ENCODE measurements at regions not wholly inside any gene's neighbourhood (a gene's known extent, or its start where the extent isn't known, plus 50 kb on each side); places are given as distances from the start of the nearest gene placed in this dataset.

- TF ChIP-seq RAD21 (IDR thresholded peaks at IDR 0.05; ENCODE audit: low read depth) (no peak), NFIC (IDR thresholded peaks at IDR 0.05) (no peak), EP300 (IDR thresholded peaks at IDR 0.05; ENCODE audit: borderline replicate concordance) (no peak), TCF12 (IDR thresholded peaks at IDR 0.05; ENCODE audit: low read depth) (no peak), FOXM1 (IDR thresholded peaks at IDR 0.05; ENCODE audit: borderline replicate concordance, low read depth) (no peak), CEBPB (IDR thresholded peaks at IDR 0.05) (no peak), TAF1 (IDR thresholded peaks at IDR 0.05; ENCODE audit: low read depth) (no peak)
These were observed 209.4 kb upstream of the G2E3 start for GRCh38 chr14:30349520-30349919.

GRCh38 chr14:30354439-30354838 is 204.5 kb upstream of the G2E3 start:
- TF ChIP-seq TAF1 (IDR thresholded peaks at IDR 0.05; ENCODE audit: low read depth), result no peak
- no peak for TF ChIP-seq REST (IDR thresholded peaks at IDR 0.05; ENCODE audit: low read depth)
- no peak for TF ChIP-seq YY1 (IDR thresholded peaks at IDR 0.05; ENCODE audit: low read depth)
- no peak for TF ChIP-seq EP300 (IDR thresholded peaks at IDR 0.05; ENCODE audit: borderline replicate concordance)
- TF ChIP-seq ZBTB7A (IDR thresholded peaks at IDR 0.05; ENCODE audit: low read depth), result no peak
- no peak for TF ChIP-seq FOXM1 (IDR thresholded peaks at IDR 0.05; ENCODE audit: borderline replicate concordance, low read depth)
- TF ChIP-seq TCF12 (IDR thresholded peaks at IDR 0.05; ENCODE audit: low read depth), result no peak
- no peak for TF ChIP-seq NFIC (IDR thresholded peaks at IDR 0.05)
- no peak for TF ChIP-seq TEAD4 (IDR thresholded peaks at IDR 0.05)

- TF ChIP-seq REST (IDR thresholded peaks at IDR 0.05; ENCODE audit: low read depth) (no peak), RAD21 (IDR thresholded peaks at IDR 0.05; ENCODE audit: low read depth) (no peak), MAX (IDR thresholded peaks at IDR 0.05) (no peak), NFIC (IDR thresholded peaks at IDR 0.05) (no peak), YY1 (IDR thresholded peaks at IDR 0.05; ENCODE audit: low read depth) (no peak), EP300 (IDR thresholded peaks at IDR 0.05; ENCODE audit: borderline replicate concordance) (no peak), TCF12 (IDR thresholded peaks at IDR 0.05; ENCODE audit: low read depth) (no peak), ZBTB7A (IDR thresholded peaks at IDR 0.05; ENCODE audit: low read depth) (no peak), CEBPB (IDR thresholded peaks at IDR 0.05) (no peak), TAF1 (IDR thresholded peaks at IDR 0.05; ENCODE audit: low read depth) (no peak), CREB1 (IDR thresholded peaks at IDR 0.05; ENCODE audit: low read depth) (no peak), EGR1 (IDR thresholded peaks at IDR 0.05) (no peak)
These were observed 203.5 kb upstream of the G2E3 start for GRCh38 chr14:30355431-30355913.

- no peak for TF ChIP-seq CREB1 (IDR thresholded peaks at IDR 0.05; ENCODE audit: low read depth)
- TF ChIP-seq EGR1 (IDR thresholded peaks at IDR 0.05), result no peak
- no peak for TF ChIP-seq TCF12 (IDR thresholded peaks at IDR 0.05; ENCODE audit: low read depth)
- no peak for TF ChIP-seq TAF1 (IDR thresholded peaks at IDR 0.05; ENCODE audit: low read depth)
- TF ChIP-seq CEBPB (IDR thresholded peaks at IDR 0.05), result no peak
- no peak for TF ChIP-seq USF1 (IDR thresholded peaks at IDR 0.05)
- no peak for TF ChIP-seq REST (IDR thresholded peaks at IDR 0.05; ENCODE audit: low read depth)
- no peak for TF ChIP-seq NFIC (IDR thresholded peaks at IDR 0.05)
- TF ChIP-seq YY1 (IDR thresholded peaks at IDR 0.05; ENCODE audit: low read depth), result no peak
- TF ChIP-seq TEAD4 (IDR thresholded peaks at IDR 0.05), result no peak
- TF ChIP-seq FOXM1 (IDR thresholded peaks at IDR 0.05; ENCODE audit: borderline replicate concordance, low read depth), result no peak
- TF ChIP-seq RAD21 (IDR thresholded peaks at IDR 0.05; ENCODE audit: low read depth), result no peak
- no peak for TF ChIP-seq EP300 (IDR thresholded peaks at IDR 0.05; ENCODE audit: borderline replicate concordance)
- no peak for TF ChIP-seq MAX (IDR thresholded peaks at IDR 0.05)
- TF ChIP-seq ZBTB7A (IDR thresholded peaks at IDR 0.05; ENCODE audit: low read depth), result no peak
These were observed 202.3 kb upstream of the G2E3 start for GRCh38 chr14:30356438-30357202.
